ENCODE measurements at regions not wholly inside any gene's neighbourhood (a gene's known extent, or its start where the extent isn't known, plus 50 kb on each side); places are given as distances from the start of the nearest gene placed in this dataset.

- H3K36me3 ChIP-seq (ENCODE audit: control insufficient read depth in 1 of 2, insufficient read depth in 2 of 2, low read length in 2 of 2) = no peaks in the 10 kb centered on the region
- H3K4me3 ChIP-seq (ENCODE audit: low read depth in 1 of 2, low read length in 2 of 2) = no peak overlapping the region
- H3K9ac ChIP-seq (ENCODE audit: low read depth in 1 of 2, low read length in 2 of 2) = no peak overlapping the region
- H3K27me3 ChIP-seq (ENCODE audit: control insufficient read depth in 1 of 2, insufficient read depth in 2 of 2, low read length in 2 of 2) = no peaks in the 10 kb centered on the region
- H3K27ac ChIP-seq (ENCODE audit: low read depth, low read length) = no peak overlapping the region
- H3K9me3 ChIP-seq (ENCODE audit: control insufficient read depth in 1 of 2, low read length in 2 of 2) = no peaks in the 10 kb centered on the region
- H3K4me1 ChIP-seq (ENCODE audit: control insufficient read depth in 1 of 2, insufficient read depth in 2 of 2, low read length in 2 of 2) = no peaks in the 10 kb centered on the region
Measured at GRCh38 chr5:118377420-118377819, 610.9 kb downstream of the DTWD2 start.

DNA sequence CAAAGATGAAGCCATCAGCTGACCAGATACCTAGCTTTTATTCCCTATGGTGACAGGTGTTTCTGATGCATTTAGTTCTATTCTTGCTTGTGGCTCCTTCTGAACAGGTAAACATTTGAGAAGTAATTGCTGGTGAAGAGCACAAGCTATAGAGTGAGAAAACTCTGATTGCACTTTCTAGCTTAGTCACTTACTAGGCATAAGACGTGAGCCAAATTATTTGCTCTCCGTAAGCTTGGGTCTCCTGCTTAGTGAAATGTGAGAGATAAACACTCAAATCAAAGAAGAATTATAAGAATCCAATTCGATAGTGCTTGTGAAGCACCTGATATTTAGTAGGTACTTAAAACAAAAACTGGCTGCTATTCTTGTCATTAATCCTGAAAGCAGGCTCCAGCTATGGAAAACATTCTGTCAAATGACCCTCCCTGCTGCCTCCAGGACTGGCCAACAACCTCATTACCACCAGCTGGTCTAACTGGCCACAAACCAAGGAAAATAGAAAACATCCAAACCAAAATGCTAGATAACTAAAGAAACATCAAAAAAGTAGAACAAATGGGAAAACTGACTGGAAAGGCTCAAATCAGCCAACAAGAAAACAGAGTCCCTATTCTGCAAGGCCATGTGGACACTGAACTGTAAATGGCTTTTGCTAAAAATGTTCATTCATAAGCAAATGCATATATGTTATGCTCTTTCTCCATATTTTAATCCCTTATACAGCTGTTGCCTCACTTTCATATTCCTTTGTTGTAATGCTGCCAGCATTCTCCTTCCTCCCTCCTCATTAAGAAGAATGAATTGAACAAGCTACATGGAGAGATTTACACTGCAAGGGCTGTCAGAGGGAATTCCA, 616.1 kb downstream of the DTWD2 start:
- Histone ChIP-seq H3K9me3 (ENCODE audit: control insufficient read depth in 1 of 2, low read length in 2 of 2) (no peaks in the 10 kb centered on the region), H3K36me3 (ENCODE audit: control insufficient read depth in 1 of 2, insufficient read depth in 2 of 2, low read length in 2 of 2) (no peaks in the 10 kb centered on the region), H3K4me1 (ENCODE audit: control insufficient read depth in 1 of 2, insufficient read depth in 2 of 2, low read length in 2 of 2) (no peaks in the 10 kb centered on the region), H3K4me3 (ENCODE audit: low read depth in 1 of 2, low read length in 2 of 2) (no peak overlapping the region), H3K27ac (ENCODE audit: low read depth, low read length) (no peak overlapping the region), H3K27me3 (ENCODE audit: control insufficient read depth in 1 of 2, insufficient read depth in 2 of 2, low read length in 2 of 2) (no peaks in the 10 kb centered on the region), H3K9ac (ENCODE audit: low read depth in 1 of 2, low read length in 2 of 2) (no peak overlapping the region)

DNA sequence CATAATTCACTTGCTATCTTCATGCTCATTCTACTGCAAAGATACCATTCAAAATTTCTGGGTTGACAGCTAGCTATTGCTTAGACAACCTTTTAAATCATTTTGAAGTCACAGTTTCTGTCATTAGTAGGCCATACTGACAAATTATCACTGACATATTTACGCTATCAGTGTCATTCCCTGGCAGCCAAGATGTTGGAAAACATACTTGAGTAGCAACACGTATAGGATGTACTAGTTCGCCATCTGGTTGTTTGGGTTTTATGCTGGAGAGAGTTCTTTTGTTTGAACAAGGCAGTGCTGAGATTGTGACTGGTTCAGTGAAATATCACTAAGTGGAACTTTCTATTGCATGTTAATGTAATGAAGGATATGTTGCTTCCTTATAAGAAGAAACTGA, 621.9 kb downstream of the DTWD2 start:
- H3K27ac ChIP-seq (ENCODE audit: low read depth, low read length) = no peak overlapping the region
- H3K27me3 ChIP-seq (ENCODE audit: control insufficient read depth in 1 of 2, insufficient read depth in 2 of 2, low read length in 2 of 2) = no peaks in the 10 kb centered on the region
- no peak overlapping the region for H3K9ac ChIP-seq (ENCODE audit: low read depth in 1 of 2, low read length in 2 of 2)
- no peaks in the 10 kb centered on the region for H3K36me3 ChIP-seq (ENCODE audit: control insufficient read depth in 1 of 2, insufficient read depth in 2 of 2, low read length in 2 of 2)
- no peaks in the 10 kb centered on the region for H3K4me1 ChIP-seq (ENCODE audit: control insufficient read depth in 1 of 2, insufficient read depth in 2 of 2, low read length in 2 of 2)
- H3K4me3 ChIP-seq (ENCODE audit: low read depth in 1 of 2, low read length in 2 of 2) = no peak overlapping the region
- no peaks in the 10 kb centered on the region for H3K9me3 ChIP-seq (ENCODE audit: control insufficient read depth in 1 of 2, low read length in 2 of 2)

GRCh38 chr5:118365718-118366117, 622.6 kb downstream of the DTWD2 start:
- no peaks in the 10 kb centered on the region for H3K36me3 ChIP-seq (ENCODE audit: control insufficient read depth in 1 of 2, insufficient read depth in 2 of 2, low read length in 2 of 2)
- no peaks in the 10 kb centered on the region for H3K27me3 ChIP-seq (ENCODE audit: control insufficient read depth in 1 of 2, insufficient read depth in 2 of 2, low read length in 2 of 2)
- H3K4me1 ChIP-seq (ENCODE audit: control insufficient read depth in 1 of 2, insufficient read depth in 2 of 2, low read length in 2 of 2) = no peaks in the 10 kb centered on the region
- H3K9ac ChIP-seq (ENCODE audit: low read depth in 1 of 2, low read length in 2 of 2) = no peak overlapping the region
- no peak overlapping the region for H3K27ac ChIP-seq (ENCODE audit: low read depth, low read length)
- no peaks in the 10 kb centered on the region for H3K9me3 ChIP-seq (ENCODE audit: control insufficient read depth in 1 of 2, low read length in 2 of 2)
- H3K4me3 ChIP-seq (ENCODE audit: low read depth in 1 of 2, low read length in 2 of 2) = no peak overlapping the region

GRCh38 chr5:118354797-118355196, 633.5 kb downstream of the DTWD2 start:
- no peaks in the 10 kb centered on the region for H3K4me1 ChIP-seq (ENCODE audit: control insufficient read depth in 1 of 2, insufficient read depth in 2 of 2, low read length in 2 of 2)
- H3K9ac ChIP-seq (ENCODE audit: low read depth in 1 of 2, low read length in 2 of 2) = no peak overlapping the region
- H3K36me3 ChIP-seq (ENCODE audit: control insufficient read depth in 1 of 2, insufficient read depth in 2 of 2, low read length in 2 of 2) = no peaks in the 10 kb centered on the region
- no peak overlapping the region for H3K27ac ChIP-seq (ENCODE audit: low read depth, low read length)
- no peaks in the 10 kb centered on the region for H3K27me3 ChIP-seq (ENCODE audit: control insufficient read depth in 1 of 2, insufficient read depth in 2 of 2, low read length in 2 of 2)
- no peak overlapping the region for H3K4me3 ChIP-seq (ENCODE audit: low read depth in 1 of 2, low read length in 2 of 2)
- no peaks in the 10 kb centered on the region for H3K9me3 ChIP-seq (ENCODE audit: control insufficient read depth in 1 of 2, low read length in 2 of 2)

GRCh38 chr5:118353970-118354369, 634.4 kb downstream of the DTWD2 start:
- no peaks in the 10 kb centered on the region for H3K36me3 ChIP-seq (ENCODE audit: control insufficient read depth in 1 of 2, insufficient read depth in 2 of 2, low read length in 2 of 2)
- no peaks in the 10 kb centered on the region for H3K9me3 ChIP-seq (ENCODE audit: control insufficient read depth in 1 of 2, low read length in 2 of 2)
- no peaks in the 10 kb centered on the region for H3K4me1 ChIP-seq (ENCODE audit: control insufficient read depth in 1 of 2, insufficient read depth in 2 of 2, low read length in 2 of 2)
- no peak overlapping the region for H3K4me3 ChIP-seq (ENCODE audit: low read depth in 1 of 2, low read length in 2 of 2)
- H3K9ac ChIP-seq (ENCODE audit: low read depth in 1 of 2, low read length in 2 of 2) = no peak overlapping the region
- no peak overlapping the region for H3K27ac ChIP-seq (ENCODE audit: low read depth, low read length)
- H3K27me3 ChIP-seq (ENCODE audit: control insufficient read depth in 1 of 2, insufficient read depth in 2 of 2, low read length in 2 of 2) = no peaks in the 10 kb centered on the region

GRCh38 chr5:118336468-118336867, 651.9 kb downstream of the DTWD2 start:
- H3K9me3 ChIP-seq (ENCODE audit: control insufficient read depth in 1 of 2, low read length in 2 of 2) = peaks cover 0 to 9% of the 10 kb centered on the region in 2 donors
- no peak overlapping the region for H3K27ac ChIP-seq (ENCODE audit: low read depth, low read length)
- no peaks in the 10 kb centered on the region for H3K36me3 ChIP-seq (ENCODE audit: control insufficient read depth in 1 of 2, insufficient read depth in 2 of 2, low read length in 2 of 2)
- H3K9ac ChIP-seq (ENCODE audit: low read depth in 1 of 2, low read length in 2 of 2) = no peak overlapping the region
- no peaks in the 10 kb centered on the region for H3K4me1 ChIP-seq (ENCODE audit: control insufficient read depth in 1 of 2, insufficient read depth in 2 of 2, low read length in 2 of 2)
- H3K4me3 ChIP-seq (ENCODE audit: low read depth in 1 of 2, low read length in 2 of 2) = no peak overlapping the region
- H3K27me3 ChIP-seq (ENCODE audit: control insufficient read depth in 1 of 2, insufficient read depth in 2 of 2, low read length in 2 of 2) = no peaks in the 10 kb centered on the region

DNA sequence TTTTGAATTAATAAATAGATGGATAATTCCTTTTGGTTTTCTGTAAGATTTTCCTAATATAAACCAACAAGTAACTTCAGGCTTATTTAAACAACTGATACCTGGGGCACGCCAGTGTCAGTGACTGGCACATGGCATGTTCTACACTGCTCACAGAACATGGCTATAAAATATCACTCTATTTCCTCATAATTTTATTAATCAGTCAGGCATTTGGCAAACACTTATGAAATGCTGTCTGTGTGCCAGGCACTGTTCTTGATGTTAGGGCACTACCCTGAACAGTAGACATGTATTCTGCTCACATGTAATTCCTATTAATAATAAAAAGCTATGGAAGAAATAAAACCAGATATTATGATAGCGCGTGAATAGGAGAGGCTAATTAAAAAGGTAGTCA, 661.0 kb downstream of the DTWD2 start:
- H3K9me3 ChIP-seq (ENCODE audit: control insufficient read depth in 1 of 2, low read length in 2 of 2) = peaks cover 0 to 3% of the 10 kb centered on the region in 2 donors
- H3K27ac ChIP-seq (ENCODE audit: low read depth, low read length) = no peak overlapping the region
- no peak overlapping the region for H3K4me3 ChIP-seq (ENCODE audit: low read depth in 1 of 2, low read length in 2 of 2)
- H3K9ac ChIP-seq (ENCODE audit: low read depth in 1 of 2, low read length in 2 of 2) = no peak overlapping the region
- no peaks in the 10 kb centered on the region for H3K4me1 ChIP-seq (ENCODE audit: control insufficient read depth in 1 of 2, insufficient read depth in 2 of 2, low read length in 2 of 2)
- H3K27me3 ChIP-seq (ENCODE audit: control insufficient read depth in 1 of 2, insufficient read depth in 2 of 2, low read length in 2 of 2) = no peaks in the 10 kb centered on the region
- H3K36me3 ChIP-seq (ENCODE audit: control insufficient read depth in 1 of 2, insufficient read depth in 2 of 2, low read length in 2 of 2) = no peaks in the 10 kb centered on the region

DNA sequence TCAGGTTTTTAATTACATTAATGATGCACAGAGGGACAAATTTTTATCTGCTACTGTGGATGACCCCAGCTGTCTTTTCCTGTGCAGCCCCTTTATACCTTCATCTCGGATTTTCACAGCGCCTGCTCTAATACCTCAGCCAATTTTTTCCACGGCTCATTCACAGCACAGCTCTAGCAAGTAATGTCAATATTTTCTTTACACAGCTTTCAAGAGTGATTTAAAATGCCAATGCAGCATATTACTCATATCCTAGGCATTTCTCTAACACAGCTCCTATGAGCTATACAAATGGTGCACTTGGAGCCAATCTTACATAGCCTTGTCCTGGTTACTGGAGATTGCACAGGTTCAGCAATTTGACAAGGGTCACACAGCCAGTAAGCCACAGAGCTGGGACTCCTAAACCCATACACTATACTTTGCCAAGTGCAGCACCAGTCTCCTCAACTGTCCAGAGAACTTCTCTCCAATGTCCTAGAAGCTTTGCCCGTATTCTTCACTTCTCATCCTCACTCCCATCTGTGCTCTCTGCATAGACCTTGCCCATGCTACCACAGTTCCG, 661.8 kb downstream of the DTWD2 start:
- Histone ChIP-seq H3K36me3 (ENCODE audit: control insufficient read depth in 1 of 2, insufficient read depth in 2 of 2, low read length in 2 of 2) (no peaks in the 10 kb centered on the region), H3K9ac (ENCODE audit: low read depth in 1 of 2, low read length in 2 of 2) (no peak overlapping the region), H3K4me3 (ENCODE audit: low read depth in 1 of 2, low read length in 2 of 2) (no peak overlapping the region), H3K9me3 (ENCODE audit: control insufficient read depth in 1 of 2, low read length in 2 of 2) (no peaks in the 10 kb centered on the region), H3K27me3 (ENCODE audit: control insufficient read depth in 1 of 2, insufficient read depth in 2 of 2, low read length in 2 of 2) (no peaks in the 10 kb centered on the region), H3K4me1 (ENCODE audit: control insufficient read depth in 1 of 2, insufficient read depth in 2 of 2, low read length in 2 of 2) (no peaks in the 10 kb centered on the region), H3K27ac (ENCODE audit: low read depth, low read length) (no peak overlapping the region)

DNA sequence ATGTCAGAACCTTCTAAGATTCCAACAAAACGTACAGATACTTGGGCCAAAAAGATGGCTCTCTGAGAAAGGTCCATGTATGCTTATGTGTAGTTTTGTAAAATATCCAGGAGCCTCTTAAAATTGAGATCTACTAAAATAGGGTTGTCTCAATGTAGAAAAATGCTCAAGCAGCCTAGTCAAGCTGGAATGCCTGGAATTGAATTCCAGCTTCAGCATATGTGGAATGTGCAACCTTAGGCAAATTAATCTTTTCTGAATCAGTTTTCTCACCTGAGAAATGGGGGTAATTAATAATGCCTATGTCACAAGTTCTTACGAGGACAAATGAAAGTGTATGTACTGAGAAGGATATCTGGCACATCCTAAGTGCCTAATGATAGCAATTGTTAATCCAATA, 662.4 kb downstream of the DTWD2 start:
- Histone ChIP-seq H3K4me3 (ENCODE audit: low read depth in 1 of 2, low read length in 2 of 2) (no peak overlapping the region), H3K27me3 (ENCODE audit: control insufficient read depth in 1 of 2, insufficient read depth in 2 of 2, low read length in 2 of 2) (no peaks in the 10 kb centered on the region), H3K9me3 (ENCODE audit: control insufficient read depth in 1 of 2, low read length in 2 of 2) (no peaks in the 10 kb centered on the region), H3K27ac (ENCODE audit: low read depth, low read length) (no peak overlapping the region), H3K4me1 (ENCODE audit: control insufficient read depth in 1 of 2, insufficient read depth in 2 of 2, low read length in 2 of 2) (no peaks in the 10 kb centered on the region), H3K36me3 (ENCODE audit: control insufficient read depth in 1 of 2, insufficient read depth in 2 of 2, low read length in 2 of 2) (no peaks in the 10 kb centered on the region), H3K9ac (ENCODE audit: low read depth in 1 of 2, low read length in 2 of 2) (no peak overlapping the region)
